SIG-M5 treated with dmso at 0.1 percent for 504 hours (cell line): ENCODE measurements at regions not wholly inside any gene's neighbourhood (a gene's known extent, or its start where the extent isn't known, plus 50 kb on each side); places are given as distances from the start of the nearest gene placed in this dataset.
"Not testable (repeated sequence)": the region's sequence is repeated elsewhere in the genome, so short reads cannot be mapped to it uniquely, and the experiment has no call there.

ENCODE experiments used
- DNase-seq: peaks from one replicate; lab custom pipeline; 2025; ENCODE audit not compliant: unreplicated experiment; lab: John Stamatoyannopoulos, UW

- peak; percentile 11 for DNase-seq
Observed at GRCh38 chrX:96182366-96182765, 502.3 kb upstream of the DIAPH2 start.

- DNase-seq: no peak
Observed at GRCh38 chrX:96183391-96183790, 501.3 kb upstream of the DIAPH2 start.

- peak; percentile 16 for DNase-seq
Observed at GRCh38 chrX:96183843-96184242, 500.8 kb upstream of the DIAPH2 start.

GRCh38 chrX:96204928-96205327, 479.7 kb upstream of the DIAPH2 start:
- no peak for DNase-seq

GRCh38 chrX:96211953-96212352, 472.7 kb upstream of the DIAPH2 start:
- no peak for DNase-seq

GRCh38 chrX:96214681-96215080, 470.0 kb upstream of the DIAPH2 start:
- DNase-seq: not testable (repeated sequence)

GRCh38 chrX:96224279-96224678, 460.4 kb upstream of the DIAPH2 start:
- no peak for DNase-seq

GRCh38 chrX:96244955-96245354, 439.7 kb upstream of the DIAPH2 start:
- no peak for DNase-seq

GRCh38 chrX:96246436-96246835, 438.2 kb upstream of the DIAPH2 start:
- DNase-seq: no peak
